CD4-positive, alpha-beta T cell treated with Interferon alpha-2 for 1 hour (primary cell): ENCODE measurements at regions not wholly inside any gene's neighbourhood (a gene's known extent, or its start where the extent isn't known, plus 50 kb on each side); places are given as distances from the start of the nearest gene placed in this dataset.
A peak's percentile ranks its signal among the peaks of the same experiment; 100 is the strongest.
"Not testable (repeated sequence)": the region's sequence is repeated elsewhere in the genome, so short reads cannot be mapped to it uniquely, and the experiment has no call there.

ENCODE experiments used
- DNase-seq, 2 donors: peaks; one replicate each; pipeline ENCODE4 v3.0.0-alpha.2; 2020 to 2022

DNA sequence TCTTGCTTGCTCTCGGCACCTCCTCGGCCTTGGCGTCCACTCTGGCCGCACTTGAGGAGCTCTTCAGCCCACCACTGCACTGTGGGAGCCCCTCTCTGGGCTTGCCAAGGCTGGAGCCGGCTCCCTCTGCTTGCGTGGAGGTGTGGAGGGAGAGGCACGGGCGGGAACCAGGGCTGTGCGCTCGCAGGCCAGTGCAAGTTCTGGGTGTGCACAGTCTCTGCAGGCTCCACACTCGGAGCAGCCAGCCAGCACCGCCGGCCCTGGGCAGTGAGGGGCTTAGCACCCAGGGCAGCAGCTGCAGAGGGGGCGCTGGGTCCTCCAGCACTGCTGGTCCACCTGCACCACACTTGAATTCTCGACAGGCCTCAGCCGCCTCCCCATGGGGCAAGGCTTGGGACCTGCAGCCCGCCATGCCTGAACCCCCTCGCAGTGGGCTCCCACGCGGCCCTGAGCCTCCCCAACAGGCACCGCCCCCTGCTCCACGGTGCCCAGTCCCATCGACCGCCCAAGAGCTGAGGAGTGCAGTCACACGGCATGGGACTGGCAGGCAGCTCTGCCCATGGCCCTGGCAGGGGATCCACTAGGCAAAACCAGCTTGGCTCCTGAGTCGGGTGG, 411.2 kb upstream of the CHAC2 start:
- DNase-seq = no peak

DNA sequence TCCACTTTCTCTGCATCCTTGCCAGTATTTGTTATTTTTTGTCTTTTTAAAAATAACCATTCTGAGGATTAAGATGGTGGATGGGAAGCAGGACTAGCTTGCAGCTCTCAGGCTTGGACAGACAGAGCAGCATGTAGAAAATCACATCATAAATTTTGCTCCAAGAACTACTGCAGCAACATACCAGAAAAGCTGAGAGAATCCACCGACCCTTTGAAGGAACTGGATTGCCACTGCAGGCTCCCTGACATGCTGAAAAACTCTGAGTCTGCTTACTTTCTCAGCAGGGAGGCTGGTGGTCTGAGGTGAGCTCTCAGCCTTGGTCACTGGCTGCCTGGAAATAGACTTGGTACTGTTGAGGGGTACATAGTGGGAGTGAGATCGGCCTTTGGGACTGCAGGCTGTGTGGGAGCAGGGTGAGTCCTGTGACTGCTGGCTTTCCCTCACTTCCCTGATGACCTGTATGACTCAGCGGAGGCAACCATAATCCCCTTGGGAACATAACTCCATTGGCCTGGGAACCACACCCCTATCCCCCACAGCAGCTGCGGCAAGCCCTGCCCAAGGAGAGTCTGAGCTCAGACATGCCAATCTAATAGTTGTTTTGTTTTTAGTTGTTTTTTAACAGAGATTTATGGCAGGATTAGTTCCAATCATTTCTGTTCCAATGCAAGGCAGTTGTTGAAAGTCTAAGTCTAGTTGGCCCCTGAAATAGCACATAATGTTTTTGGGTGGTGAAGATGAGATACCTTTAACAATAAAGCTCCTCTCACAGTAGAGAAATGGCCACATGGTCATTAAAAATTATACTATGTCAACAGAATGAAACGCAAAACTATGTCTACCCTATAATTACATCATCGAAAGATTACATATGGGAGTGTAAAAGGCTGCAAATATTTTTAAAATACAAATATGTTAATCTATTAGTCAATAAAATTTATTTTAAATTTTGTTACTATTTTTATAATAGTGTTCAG, 414.2 kb upstream of the CHAC2 start:
- no peak for DNase-seq

DNA sequence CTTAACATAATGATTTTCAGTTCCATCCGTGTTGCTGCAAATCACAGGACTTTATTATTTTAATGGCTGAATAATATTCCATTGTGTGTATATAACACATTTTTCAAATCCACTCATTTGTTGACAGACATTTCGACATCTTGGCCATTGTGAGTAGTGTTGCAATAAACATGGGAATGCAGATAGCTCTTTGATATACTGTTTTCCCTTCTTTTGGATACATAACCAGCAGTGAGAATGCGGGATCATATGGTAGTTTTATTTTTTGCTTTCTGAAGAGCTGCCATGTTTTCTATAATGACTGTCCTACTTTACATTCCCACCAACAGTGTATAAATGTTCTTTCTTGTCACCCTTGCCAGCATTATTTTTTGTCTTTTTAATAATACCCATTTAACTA, 420.3 kb upstream of the CHAC2 start:
- no peak for DNase-seq

DNA sequence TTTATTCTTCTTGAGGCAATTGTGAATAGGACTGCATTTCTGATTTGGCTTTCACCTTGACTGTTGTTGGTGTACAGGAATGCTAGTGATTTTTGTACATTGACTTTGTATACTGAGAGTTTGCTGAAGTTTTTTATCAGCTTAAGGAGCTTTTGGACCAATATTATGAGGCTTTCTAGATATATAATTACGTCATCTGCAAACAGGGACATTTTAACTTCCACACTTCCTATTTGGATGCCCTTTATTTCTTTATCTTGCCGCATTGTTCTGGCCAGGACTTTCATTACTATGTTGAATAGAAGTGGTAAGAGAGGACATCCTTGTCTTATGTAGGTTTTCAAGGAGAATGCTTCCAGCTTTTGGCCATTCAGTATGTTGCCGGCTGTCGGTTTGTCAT, 425.4 kb upstream of the CHAC2 start:
- no peak for DNase-seq

DNA sequence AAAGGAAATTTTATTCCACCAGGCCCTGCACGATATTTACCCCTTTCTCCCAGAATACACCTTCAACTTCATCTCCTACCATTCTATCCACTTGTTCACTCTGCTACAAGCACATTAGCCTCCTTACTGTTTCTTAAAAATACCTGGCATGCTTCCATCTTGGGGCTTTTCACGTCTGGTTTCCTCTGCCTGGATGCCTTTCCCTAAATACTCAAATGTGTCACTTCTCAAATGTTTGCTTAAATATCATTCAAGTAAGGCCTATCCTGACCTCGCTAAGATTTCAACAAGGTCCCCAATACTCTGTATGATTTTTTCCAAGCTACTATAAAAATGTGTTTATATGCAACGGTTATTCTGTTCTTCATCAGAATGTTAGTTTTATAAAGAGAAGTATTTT, 433.0 kb upstream of the CHAC2 start:
- DNase-seq = no peak

DNA sequence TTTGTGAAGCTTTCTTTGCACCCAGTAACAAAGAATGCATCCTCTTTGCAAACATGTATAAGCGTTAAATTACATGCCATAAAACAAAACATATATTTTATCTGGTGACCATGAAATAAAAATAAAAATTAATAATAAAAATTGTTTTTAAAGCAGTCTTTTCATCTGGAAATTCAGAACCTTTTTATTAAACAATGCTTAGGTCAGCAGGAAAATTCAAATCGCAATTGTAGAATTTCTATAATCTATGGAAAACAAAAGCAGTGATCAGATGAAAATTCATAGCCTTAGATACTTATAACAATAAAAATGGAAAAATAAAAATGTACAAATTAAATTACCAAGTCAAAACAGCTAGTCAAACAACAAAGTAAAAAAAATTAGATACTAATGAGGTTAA, 435.9 kb upstream of the CHAC2 start:
- DNase-seq = no peak

DNA sequence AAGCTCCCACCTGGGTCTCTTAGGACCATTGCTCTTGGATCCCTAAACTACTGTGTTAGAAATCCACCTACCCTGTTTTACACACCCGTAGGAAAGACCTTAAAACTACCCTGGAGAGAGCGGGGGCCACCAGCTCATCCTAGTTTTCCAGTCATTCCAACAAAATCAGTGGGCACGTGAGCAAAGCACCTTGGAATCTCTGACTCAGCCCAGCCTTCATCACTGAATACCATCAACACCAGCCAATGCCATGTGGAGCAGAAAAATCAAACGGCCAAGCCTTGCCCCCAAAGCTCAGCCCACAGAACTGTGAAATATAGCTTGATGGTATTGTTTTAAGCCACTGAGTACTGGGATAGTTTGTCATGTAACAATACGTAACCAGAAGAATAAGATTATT, 449.7 kb upstream of the CHAC2 start:
- DNase-seq = no peak

DNA sequence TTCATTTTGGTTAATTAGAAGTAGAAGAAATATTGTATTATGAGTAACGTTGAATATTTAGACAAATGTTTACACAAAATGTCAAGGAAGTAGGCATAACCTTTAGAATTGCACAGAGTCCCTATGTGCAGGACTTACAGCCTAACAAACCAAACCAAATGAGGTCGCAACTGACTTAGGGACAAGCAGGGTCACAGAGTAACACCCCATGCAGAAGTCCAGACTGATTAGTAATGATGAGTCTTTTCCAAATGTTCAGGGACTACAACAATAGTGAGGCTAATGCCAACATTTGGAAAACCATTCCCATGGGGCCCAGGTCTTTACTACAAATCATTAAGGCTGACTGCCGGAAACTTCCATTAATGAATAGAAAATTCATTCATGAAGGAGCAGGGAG, 452.5 kb upstream of the CHAC2 start:
- DNase-seq = no peak

DNA sequence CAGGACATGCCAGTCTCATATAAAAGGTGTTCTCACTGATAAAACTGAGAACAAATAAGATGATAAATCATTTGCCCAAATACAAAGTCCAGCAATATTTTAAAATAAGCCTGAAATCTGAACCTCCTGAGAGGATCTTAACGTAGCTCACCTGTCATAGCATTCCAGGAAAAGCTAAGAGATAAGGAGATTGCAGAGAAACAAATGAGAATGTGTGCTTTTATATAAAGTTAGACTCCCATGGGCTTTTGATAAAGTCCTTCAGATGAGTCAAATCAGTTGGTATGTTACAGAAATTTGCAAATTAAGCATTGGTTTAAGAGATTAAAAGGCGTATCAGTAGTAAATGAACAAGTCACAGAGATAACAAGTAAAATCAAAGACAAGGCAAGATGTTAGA, 452.9 kb upstream of the CHAC2 start:
- DNase-seq = no peak

DNA sequence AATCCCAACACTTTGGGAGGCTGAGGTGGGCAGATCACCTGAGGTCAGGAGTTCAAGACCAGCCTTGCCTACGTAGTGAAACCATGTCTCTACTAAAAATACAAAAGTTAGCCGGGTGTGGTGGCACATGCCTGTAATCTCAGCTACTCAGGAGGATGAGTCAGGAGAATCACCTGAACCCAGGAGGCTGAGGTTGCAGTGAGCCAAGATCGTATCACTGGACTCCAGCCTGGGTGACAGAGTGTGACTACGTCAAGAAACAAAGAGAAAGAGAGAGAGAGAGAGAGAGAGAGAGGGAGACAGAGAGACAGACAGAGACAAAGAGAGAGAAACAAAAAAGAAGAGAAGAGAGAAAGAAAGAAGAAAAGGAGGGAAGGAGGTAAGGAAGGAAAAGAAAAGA, 454.0 kb upstream of the CHAC2 start:
- not testable (repeated sequence) for DNase-seq

DNA sequence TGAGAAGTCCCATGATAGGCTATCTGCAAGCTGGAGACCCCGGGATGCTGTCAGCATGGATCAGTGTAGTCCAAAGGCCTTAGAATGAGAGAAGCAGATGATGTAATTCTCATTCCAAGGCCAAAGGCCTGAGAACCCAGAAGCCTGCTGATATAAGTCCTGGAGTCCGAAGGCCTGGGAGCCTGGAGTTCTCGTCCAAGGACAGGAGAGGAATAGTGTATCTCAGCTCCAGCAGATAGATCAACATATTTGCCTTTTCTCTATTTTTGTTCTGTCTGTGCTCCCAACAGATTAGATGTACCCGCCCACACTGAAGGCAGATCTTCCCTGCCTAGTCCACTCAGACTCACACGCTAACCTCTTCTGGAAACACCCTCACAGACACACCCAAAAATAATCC, 454.9 kb upstream of the CHAC2 start:
- no peak for DNase-seq

DNA sequence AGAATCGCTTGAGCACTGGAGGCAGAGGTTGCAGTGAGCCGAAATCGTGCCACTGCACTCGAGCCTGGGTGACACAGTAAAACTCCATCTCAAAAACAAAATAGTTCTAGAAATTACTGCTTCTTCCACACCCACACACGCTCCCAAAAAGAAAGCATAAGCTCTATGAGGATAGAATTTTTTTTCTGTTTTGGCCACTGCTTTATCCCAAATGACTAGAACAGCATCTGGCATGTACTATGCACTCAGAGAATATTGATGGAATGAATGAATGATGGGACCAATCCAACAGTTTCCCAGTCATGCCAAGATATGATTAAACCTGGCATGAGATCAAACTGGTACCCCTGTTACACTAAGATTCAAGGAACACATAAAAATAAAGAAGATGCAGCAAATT, 455.4 kb upstream of the CHAC2 start:
- DNase-seq = no peak

DNA sequence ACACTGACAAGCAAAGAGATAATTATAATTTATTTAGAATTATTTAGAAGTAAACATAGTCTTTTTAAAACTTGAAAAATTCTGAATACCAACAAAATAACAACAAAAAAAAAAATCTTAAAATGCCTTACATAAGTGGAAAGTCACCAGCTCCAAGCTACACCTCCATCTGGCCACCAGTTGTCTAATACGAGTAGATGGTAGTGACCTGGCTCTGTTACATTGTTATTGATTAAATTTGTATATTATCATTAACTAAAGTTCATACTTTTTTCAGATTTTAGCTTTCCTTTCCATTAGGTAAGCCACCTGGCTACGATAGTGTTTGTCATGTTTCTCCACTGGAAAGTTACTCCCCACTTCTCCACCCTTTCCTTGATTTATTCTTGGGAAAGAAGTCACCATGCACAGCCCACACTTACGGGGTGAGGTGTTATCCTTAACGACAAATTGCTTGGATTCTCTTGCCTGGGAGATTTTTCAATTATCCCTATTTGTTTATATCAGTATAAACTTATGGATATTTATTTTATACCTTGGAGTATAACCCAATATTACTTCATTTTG, 464.5 kb upstream of the CHAC2 start:
- no peak for DNase-seq

DNA sequence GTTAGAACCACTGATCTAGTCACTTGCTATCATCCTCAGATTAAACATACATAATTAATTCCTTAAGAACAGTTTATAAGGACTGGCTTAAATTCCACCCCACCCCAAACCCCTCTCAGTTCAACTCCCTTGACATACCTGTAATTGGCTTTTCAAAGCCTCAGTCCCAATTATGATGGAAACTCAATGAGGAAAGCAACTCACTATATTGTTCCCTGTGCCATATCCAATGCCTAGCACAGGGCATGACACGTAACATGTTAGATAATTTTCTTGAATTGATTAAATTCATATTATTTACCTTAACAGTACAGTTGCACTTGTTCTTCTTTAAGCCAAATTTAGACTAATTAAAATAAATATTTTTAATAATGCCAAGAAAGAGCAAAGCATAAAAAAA, 465.1 kb upstream of the CHAC2 start:
- no peak for DNase-seq

DNA sequence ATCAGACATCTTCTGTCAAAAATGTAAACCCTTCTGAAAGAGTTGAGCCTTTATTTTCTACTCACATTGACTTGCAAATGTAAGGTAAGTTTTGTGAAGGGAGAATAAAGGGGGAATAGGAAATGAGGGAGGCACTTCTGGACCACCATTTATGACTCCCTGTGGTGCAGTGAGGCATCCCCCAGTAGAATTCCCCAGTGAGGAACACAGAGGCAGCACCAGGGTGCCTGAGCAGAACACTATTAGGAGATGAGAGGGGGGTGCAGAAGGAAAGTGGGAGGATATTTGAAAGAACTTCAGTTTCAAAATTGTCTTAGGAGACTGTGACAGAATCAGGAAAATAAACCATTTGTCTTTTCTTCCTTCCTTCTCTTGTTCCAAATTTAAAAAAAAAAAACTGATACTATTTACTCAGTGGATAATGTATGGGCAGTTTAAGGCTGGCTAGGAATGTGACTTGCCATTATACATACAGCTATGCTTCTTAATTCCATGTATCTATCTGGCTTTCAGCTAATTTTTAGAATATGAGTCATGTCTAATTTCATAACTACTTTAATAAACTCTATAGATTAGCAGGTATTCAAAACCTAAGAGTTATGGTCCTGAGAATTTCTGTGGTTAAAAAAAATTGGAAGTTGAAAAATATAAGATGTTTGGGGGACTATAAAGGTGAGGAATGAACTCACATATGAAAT, 478.1 kb upstream of the CHAC2 start:
- no peak for DNase-seq

DNA sequence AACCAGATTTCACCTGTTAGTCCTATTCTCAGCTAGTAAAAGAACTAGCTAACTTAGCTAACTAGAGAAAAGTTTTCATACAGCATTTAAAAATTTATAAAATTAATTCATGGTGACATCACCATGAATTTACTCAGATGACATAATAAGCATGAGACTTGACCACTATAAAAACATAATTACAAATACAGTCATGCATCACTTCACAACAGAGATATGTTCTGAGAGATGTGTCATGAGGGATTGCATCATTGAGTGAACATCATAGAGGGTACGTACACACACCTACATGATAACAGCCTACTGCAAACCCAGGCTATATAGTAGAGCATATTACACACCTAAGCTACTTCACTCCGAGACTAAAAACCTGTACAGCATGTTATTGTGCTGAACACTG, 481.3 kb upstream of the CHAC2 start:
- DNase-seq = no peak

DNA sequence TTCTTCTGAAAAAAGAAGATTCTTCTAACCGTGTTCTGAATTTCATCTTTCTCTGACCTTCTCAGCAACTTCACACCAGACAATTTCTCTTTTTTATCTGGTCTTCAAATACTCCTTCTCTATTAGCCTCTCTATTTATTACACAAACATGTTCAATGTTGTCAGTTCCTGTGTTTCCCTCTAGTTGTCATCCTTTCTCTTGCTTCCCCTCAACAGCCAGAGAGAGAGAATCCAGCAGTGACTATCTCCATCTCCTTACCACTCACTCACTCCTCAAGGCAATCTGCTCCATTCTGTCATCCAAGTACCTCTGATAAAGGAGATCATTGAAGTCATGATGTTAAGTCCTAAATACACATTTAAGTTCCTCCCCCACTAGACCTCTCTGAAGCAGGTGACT, 491.9 kb upstream of the CHAC2 start:
- DNase-seq = no peak

DNA sequence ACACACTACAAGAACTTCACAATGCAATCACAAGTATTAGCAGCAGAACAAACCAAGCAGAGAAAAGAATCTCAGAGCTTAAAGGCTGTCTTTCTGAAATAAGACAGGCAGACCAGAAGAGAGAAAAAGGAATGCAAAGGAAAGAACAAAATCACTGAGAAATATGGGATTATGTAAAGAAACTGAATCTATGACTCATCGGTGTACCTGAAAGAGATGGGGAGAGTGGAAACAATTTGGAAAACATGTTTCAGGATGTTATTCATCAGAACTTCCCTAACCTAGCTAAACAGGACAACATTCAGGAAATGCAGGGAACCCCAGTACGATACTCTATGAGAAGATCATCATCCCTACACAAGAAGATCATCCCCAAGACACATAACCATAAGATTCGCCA, 499.0 kb upstream of the CHAC2 start:
- DNase-seq = no peak

DNA sequence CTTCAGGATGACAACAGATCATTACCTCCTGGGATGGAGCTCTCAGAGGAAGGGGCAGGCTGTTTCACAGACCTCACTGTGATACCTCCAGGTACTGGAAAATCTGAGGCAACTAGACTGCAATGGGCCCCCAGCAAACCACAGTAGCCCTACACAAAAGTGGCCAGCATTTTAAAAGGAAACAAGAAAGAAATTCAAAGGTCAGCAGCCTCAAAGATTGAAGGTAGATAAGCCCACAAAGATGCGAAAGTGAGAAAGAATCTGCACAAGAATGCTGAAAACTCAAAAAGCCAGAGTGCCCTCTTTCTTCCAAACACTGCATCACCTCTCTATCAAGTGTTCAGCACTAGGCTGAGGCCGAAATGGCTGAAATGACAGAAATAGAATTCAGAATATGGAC, 499.5 kb upstream of the CHAC2 start:
- DNase-seq = peak in 1 of 2 donors; percentile 2

DNA sequence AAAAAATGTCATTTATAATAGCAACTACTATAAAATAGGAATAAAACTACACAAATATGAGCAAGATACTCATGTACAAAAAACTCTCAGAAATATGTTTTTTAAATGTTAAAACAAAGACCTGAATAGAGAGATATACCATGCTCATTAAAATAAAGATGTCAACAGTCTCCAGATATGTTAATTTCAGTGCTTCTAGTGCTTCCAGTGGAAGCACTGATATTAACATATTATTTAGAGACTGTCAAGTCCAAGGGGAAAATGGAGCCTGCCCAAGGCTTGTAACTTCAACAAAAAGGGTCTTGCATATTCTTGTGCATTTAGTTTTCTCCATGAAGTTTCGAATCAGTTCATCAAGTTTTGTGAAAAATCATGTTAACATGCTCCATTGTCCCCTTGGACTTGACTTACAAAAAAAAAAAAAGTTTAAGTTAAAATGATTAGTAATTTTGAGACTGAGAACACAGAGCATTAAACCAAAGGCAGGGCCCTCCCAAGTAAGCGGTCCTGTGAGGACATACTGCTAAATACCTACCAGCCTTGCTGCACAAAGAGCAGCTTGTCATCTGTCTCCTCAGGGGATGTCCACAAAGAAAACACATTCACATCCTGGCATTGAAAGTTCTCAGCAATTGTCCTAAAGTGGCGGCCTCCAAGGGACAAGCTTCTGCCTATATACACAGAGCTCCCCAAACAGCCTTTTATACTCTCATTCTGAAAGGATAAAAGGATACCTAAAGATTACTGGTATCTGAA, 501.9 kb upstream of the CHAC2 start:
- no peak for DNase-seq

DNA sequence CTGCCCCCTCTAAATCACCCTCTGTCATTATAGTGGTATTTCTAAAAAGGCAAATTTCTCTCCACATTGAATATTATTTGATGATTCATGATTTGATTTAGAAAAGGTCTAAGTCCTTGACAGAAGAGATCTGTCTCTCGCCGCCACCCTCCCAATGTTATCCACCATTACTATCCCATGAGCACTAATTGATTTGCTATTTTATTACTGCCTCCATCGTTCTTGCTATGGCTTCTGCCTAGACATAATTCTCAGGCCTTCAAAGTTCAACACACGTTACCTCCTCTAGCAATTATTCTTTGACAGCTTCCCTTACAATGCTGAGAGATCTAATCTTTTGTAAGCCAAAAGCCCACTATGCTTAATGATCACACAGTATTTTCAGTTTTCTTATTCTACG, 507.0 kb upstream of the CHAC2 start:
- no peak for DNase-seq

DNA sequence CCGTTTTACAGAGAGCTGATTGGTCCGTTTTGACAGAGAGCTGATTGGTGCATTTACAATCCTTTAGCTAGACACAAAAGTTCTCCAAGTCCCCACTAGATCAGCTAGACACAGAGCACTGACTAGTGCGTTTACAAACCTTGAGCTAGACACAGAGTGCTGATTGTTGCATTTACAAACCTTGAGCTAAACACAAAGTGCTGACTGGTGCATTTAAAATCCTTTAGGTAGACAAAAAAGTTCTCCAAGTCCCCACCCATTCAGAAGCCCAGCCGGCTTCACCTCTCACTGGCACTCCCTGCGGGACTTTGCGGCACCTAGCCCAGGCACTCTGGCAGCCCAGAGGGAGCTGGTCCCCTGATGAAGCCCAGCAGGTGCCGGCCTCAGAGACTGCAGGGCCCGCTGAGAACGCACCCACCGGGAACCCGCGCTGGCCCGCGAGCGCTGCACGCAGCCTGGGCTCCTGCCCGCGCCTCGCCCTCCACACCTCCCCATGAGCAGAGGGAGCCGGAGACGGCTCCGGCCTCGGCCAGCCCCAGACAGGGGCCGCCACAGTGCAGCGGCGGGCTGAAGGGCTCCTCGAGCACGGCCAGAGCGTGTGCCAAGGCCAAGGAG, 508.1 kb upstream of the CHAC2 start:
- no peak for DNase-seq
